ENCODE measurements at regions not wholly inside any gene's neighbourhood (a gene's known extent, or its start where the extent isn't known, plus 50 kb on each side); places are given as distances from the start of the nearest gene placed in this dataset.

DNA sequence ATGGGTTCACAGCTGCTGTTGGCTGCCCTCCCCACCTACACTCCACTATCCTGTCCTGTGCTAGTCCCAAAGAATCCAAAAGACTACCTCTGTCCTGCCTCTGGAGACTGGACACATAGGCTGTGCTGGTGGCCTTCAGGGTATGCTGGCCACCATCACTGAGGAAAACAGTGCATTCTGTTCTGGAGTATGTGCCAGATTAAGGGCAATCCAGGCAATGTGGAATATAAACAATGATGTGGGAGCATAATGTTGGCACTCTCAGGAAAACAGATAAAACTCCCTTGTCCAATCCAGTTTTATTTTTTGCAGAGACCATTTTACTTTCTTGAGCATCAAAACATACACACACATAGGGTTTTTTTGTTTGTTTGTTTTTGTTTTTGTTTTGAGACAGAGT lies 94.3 kb downstream of the GLUL start:
- no peak for DNase-seq (ENCODE audit: extremely low read depth in 1 of 2, low read depth in 1 of 2)

- no peak for DNase-seq (ENCODE audit: extremely low read depth in 1 of 2, low read depth in 1 of 2)
Measured at GRCh38 chr1:182295697-182296096, 95.9 kb downstream of the GLUL start.

DNA sequence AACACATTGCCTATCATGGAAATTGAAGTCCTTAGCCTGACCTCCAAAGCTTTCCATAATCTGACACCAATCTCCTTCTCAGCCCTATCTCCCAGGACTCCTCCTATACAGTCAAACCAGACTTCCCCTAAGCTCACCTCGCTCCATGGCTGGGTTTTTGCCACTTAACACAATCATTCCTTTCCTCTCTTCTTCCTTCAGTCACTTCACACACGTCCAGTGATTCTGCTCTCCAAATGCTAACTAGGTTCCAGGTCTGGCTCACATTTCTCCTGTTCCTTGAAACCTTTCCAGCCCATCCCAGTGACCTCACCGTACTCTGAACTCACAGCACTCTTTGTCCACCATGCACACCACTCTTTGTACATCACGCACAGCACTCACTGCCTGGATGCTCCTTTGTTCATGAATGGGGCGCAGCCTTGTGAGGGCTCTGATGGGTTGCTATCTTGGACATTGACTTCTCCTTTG lies 98.4 kb downstream of the GLUL start:
- no peak for DNase-seq (ENCODE audit: extremely low read depth in 1 of 2, low read depth in 1 of 2)

- DNase-seq (ENCODE audit: extremely low read depth in 1 of 2, low read depth in 1 of 2) = no peak
Measured at GRCh38 chr1:182292193-182292741, 99.3 kb downstream of the GLUL start.

DNA sequence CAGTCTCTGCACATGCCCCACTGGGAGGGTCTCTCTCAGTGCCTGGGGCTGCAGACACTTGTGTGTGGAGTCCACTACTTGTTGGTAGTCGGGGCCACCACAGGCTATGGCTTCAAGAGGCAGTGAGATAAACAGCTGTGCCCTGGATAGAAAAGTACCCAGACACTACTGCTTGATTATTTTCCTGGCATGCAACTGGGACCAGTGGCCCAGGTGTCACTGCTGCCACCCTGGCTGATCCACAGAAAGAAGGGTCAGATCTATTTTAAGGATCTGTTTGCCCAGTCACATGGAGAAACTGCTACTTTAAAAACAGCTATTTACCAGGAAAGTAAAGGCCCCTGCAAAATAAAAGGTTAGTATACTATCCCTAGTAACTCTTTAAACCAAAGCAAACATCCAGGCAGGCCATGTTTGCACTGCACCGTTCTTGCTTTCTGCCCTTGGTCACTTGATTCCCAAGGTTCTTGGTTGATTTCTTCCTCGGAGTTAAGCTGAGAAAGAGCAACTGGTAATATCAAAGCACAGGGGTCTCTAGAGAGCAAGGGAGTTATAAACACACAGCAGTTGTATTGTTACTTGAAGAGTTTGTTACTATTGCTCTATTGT lies 99.9 kb downstream of the GLUL start:
- no peak for DNase-seq (ENCODE audit: extremely low read depth in 1 of 2, low read depth in 1 of 2)

- no peak for DNase-seq (ENCODE audit: extremely low read depth in 1 of 2, low read depth in 1 of 2)
Measured at GRCh38 chr1:182288749-182289604, 102.6 kb downstream of the GLUL start.

GRCh38 chr1:182286761-182287160 lies 104.8 kb downstream of the GLUL start:
- no peak for DNase-seq (ENCODE audit: extremely low read depth in 1 of 2, low read depth in 1 of 2)

DNA sequence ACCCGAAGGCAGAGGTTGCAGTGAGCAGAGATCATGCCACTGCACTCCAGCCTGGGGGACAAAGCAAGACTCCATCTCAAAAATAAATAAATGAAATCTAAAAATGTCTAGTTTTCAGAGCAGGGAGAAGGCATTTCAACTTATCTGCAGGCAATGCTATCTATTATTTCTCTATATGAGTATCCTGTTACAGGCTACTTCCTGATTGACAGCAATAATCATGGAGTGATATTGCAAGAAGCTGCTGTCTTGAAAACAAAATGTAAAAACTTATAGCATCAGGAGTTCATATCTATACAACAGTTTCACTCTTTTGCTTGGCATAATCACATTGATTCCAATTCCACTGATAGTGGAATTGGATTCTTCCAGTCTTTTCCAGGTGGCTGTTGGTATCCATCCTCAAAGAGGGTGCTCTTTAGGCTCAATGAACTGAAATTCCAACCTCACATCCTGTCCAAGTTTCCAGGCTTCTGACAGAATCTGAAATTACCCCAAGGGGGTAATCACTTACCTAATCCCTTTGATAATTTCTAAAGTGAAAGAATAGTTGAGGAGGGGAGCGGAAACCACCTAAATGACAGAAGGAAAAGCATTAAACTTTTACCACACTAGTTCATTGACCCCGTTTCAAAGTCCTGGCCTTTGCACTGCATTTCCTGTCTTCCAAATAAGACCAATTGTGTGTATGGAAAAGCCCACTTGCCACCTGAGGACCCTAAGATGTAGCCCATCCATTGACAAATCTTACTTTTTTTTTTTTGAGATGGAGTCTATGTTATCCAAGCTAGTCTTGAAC lies 107.6 kb downstream of the GLUL start:
- DNase-seq (ENCODE audit: extremely low read depth in 1 of 2, low read depth in 1 of 2) = no peak

GRCh38 chr1:182281541-182281940 lies 110.0 kb downstream of the GLUL start:
- no peak for DNase-seq (ENCODE audit: extremely low read depth in 1 of 2, low read depth in 1 of 2)

GRCh38 chr1:182280504-182280900 lies 111.1 kb downstream of the GLUL start:
- no peak for DNase-seq (ENCODE audit: extremely low read depth in 1 of 2, low read depth in 1 of 2)

DNA sequence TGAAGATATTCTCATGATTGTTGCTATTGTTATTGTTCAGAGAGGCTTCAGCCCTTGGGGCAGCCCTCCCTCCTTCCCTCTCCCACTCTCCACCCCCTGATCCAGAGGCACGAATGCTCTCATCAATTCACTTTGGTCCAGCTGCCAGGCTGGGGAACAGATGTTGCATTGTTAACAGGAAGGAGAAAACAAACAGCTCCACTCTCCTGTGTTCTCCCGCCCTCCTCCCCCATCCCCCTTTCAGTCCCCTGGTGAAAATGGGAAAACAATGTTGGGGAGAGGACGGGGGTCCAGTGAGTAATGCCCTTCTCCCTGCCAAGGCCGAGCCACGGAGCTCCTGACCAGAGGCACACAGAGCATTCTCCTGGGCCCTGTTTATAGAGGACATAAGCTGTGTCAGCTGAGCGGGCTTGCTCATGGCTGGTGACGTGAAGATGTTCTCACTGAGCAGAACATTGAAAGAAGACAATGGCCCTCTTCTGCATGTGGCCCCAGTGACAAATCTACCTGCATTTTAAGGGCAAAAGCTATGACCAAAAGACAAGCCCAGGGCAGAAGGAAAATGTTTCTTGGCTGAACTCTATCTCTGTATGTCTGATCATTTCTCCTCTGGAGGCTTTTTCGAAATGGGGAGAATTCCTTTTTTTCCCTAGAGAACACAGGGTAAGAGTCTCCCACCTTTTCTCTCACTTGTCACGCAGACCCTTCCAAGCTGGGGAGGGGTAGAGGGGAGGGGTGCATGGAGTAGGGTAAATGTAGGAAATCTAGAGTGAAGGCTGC lies 111.7 kb downstream of the GLUL start:
- DNase-seq (ENCODE audit: extremely low read depth in 1 of 2, low read depth in 1 of 2) = no peak

- DNase-seq (ENCODE audit: extremely low read depth in 1 of 2, low read depth in 1 of 2) = no peak
Measured at GRCh38 chr1:182279302-182279701, 112.3 kb downstream of the GLUL start.

DNA sequence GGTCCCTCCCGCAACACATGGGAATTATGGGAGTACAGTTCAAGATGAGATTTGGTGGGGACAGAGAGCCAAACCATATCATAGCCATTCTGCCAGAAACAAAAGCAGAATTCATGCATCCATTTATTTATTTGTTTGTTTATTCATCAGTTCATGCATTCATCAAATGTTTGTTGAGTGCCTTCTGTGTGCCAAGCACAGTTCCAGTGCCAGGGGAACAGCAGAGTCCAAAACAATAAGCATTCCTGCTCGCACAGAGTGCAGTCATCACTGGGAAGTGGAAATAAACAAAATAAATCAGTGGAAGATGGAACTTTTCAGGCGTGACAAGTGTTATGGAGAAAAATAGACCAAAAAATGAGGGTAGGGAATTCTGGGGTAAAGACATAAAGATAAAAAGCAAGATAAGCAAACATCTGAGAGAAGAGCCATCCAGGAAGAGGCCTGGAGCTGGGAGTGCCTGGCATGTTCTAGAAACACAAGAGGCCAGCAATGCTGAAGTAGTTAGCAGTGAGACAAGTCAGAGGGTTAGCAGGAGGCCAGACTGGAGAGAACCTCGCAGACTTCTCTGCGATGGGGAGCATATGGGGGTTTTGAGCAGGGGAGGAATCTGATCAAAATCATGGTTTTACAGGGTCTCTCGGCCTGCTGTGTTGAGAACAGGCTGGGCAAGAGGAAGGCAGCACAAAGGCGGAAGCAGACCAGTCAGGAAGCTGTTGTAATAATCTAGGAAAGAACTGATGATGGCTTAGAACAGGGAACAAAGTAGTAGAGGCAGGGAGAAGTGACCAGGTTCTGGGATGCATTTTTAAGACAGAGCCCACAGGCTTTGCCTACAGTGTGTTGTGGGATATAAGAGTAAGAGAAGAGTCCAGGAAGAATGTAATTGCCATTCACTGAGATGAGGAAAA lies 113.2 kb downstream of the GLUL start:
- DNase-seq (ENCODE audit: extremely low read depth in 1 of 2, low read depth in 1 of 2) = no peak

DNA sequence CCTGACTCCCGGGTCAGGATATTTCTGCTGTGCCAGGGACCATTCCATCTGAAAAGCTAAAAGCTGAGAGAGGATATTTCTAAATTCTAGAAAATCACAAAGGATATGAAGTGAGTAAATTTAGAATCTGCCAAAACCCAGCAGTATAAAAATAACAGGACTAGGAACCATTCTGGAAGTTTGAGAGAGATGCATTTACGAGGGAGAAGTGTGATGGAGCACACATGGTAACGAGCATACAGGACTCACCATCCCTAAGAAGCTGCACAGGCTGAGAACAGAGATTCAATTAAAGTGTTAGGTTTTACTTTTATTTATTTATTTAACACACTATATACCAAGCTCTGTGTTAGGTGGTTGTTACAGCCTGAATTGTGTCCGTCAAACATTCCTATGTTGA lies 116.3 kb downstream of the GLUL start:
- DNase-seq (ENCODE audit: extremely low read depth in 1 of 2, low read depth in 1 of 2) = no peak

DNA sequence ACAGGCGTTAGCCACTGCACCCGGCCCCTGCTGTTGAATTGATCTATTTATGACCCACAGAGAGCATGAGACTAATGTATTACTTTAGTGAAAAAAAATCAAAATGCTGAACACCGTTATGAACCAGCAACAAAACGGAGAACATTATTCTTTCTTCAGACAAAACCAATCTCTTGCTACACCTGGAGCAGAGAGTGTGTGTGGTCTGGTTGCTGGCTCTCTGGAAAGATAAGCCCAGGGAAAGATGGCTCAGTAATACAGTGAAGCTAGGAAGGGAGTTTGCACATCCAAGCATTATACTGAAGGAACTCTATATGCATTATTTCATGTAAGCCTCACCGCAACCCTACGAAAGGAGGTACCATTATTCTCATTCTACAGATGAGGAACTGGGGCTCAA lies 117.0 kb downstream of the GLUL start:
- no peak for DNase-seq (ENCODE audit: extremely low read depth in 1 of 2, low read depth in 1 of 2)

- no peak for DNase-seq (ENCODE audit: extremely low read depth in 1 of 2, low read depth in 1 of 2)
Measured at GRCh38 chr1:182270731-182271130, 120.9 kb downstream of the GLUL start.

DNA sequence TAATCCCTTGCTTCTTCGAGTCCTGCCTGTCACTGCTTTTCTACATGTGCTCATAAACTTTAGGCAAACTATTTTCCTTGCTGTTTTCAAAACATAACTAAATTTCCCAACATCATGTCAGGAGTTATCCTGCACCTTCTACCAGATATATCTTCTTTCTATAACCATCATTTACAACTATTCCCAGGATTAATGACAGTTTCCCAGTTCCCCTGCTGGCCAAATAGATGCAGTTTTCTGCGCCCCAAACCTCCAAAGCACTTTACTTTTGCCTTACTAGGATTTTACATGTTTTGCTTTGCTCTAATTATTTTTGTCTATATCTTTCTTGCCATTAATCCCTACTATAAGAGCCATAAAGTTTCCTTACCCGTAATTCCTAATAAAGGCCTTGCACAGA lies 122.5 kb downstream of the GLUL start:
- no peak for DNase-seq (ENCODE audit: extremely low read depth in 1 of 2, low read depth in 1 of 2)

- DNase-seq (ENCODE audit: extremely low read depth in 1 of 2, low read depth in 1 of 2) = no peak
Measured at GRCh38 chr1:182268669-182269068, 122.9 kb downstream of the GLUL start.

DNA sequence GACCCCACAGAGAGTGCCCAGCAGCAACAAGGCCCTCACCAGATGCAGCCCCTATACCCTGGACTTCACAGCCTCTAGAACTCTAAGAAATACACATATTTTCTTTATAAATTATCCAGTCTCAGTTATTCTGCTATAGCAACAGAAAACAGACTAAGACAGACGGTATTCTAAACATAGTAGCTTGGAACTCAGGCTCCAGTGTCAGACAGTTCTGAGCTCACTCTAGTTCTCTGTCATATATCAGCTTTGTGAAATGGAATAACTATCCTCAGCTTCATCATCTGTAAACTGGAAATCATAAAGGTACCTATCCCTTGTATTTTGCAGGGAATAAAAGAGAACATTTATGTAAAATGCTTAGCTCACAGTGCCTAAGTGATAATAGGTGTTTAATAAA lies 127.4 kb downstream of the GLUL start:
- DNase-seq (ENCODE audit: extremely low read depth in 1 of 2, low read depth in 1 of 2) = no peak

DNA sequence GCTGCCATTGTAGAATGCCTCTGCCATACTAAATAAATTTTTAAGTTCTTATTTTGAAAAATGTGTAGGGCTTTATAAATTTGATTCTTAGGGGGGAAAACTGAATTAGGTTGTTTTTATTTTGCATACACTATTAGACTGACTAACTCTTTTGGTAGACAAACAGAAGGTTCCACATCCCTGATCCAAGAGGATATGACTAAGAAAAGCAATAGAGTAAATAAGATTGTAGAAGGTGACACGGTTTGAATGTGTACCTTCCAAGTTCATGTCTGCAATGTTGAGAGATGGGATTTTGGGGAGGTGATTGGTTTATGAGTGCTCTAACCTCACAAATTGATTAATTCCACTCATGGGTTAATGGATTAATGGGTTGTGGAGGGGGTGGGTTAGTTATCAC lies 127.9 kb downstream of the GLUL start:
- no peak for DNase-seq (ENCODE audit: extremely low read depth in 1 of 2, low read depth in 1 of 2)

All from stimulated activated CD8-positive, alpha-beta memory T cell treated with anti-CD3 and anti-CD28 coated beads, Interleukin-7, amount 100 ng/mL, for 48 hours (primary cell).